Esophagus muscularis mucosa (tissue), 3 donors: ENCODE measurements at regions not wholly inside any gene's neighbourhood (a gene's known extent, or its start where the extent isn't known, plus 50 kb on each side); places are given as distances from the start of the nearest gene placed in this dataset.

ENCODE experiments used
- POLR2A ChIP-seq: fragments of 450-650 bp; IDR thresholded peaks from one replicate; pipeline ENCODE4 v1.6.1; 2017; ENCODE audit warnings: antibody characterized with exemption, moderate library complexity, mild to moderate bottlenecking, low read depth
- TF ChIP-seq, protein P1 (sequence below), 3 experiments: fragments of 200-600 bp in 2 of 3; fragments of 450-650 bp in 1 of 3; sonication (generic) in 2 of 3; IDR thresholded peaks; one replicate each; pipeline ENCODE4 v1.5.1; 2017 to 2019; ENCODE audit warnings: antibody characterized with exemption in 3 of 3, mild to moderate bottlenecking in 2 of 3, moderate library complexity in 1 of 3

DNA sequence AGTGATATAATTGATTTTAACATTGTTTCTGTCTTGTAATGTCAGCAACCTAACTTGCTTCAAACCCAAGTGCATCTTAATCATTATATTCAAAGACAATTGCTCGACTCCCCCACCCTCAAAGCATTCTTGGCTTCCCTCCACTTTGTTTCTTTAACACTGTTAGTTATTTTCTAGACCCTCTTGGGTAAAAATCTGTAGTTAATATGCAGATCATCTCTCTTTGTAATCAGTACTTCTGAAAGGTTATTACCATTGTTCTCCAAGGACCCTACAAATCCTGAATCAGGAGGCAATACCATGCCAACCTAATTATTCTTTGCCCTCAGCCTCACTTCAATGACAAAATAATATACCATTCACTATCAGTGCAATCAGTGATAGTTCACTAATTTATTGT, 1075.7 kb downstream of the AMY1C start:
- TF ChIP-seq, protein P1, sequence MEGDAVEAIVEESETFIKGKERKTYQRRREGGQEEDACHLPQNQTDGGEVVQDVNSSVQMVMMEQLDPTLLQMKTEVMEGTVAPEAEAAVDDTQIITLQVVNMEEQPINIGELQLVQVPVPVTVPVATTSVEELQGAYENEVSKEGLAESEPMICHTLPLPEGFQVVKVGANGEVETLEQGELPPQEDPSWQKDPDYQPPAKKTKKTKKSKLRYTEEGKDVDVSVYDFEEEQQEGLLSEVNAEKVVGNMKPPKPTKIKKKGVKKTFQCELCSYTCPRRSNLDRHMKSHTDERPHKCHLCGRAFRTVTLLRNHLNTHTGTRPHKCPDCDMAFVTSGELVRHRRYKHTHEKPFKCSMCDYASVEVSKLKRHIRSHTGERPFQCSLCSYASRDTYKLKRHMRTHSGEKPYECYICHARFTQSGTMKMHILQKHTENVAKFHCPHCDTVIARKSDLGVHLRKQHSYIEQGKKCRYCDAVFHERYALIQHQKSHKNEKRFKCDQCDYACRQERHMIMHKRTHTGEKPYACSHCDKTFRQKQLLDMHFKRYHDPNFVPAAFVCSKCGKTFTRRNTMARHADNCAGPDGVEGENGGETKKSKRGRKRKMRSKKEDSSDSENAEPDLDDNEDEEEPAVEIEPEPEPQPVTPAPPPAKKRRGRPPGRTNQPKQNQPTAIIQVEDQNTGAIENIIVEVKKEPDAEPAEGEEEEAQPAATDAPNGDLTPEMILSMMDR (IDR thresholded peaks at IDR 0.05), result no peak
- TF ChIP-seq POLR2A, result no peak
